GM12878 (cell line): ENCODE measurements at regions not wholly inside any gene's neighbourhood (a gene's known extent, or its start where the extent isn't known, plus 50 kb on each side); places are given as distances from the start of the nearest gene placed in this dataset.

Experiments used
- ATAC-seq: fragments of 200-7000 bp; cut with Tn5 transposase; 3 replicates; pipeline ENCODE4 v1.9.1; 2020; ENCODE audit warnings: mild to moderate bottlenecking, moderate library complexity
- BruUV-seq: library from RNA; stranded (reverse); fragments of 400-500 nt; replicated peaks from 2 replicates; lab custom pipeline; 2021; lab: Mats Ljungman, UMichigan
- CTCF ChIA-PET: fragments of 300-600 bp; sonication (Branson Sonifier 250); formaldehyde crosslinking; extraction: SDS; loops from one replicate; lab custom pipeline; 2021; ENCODE audit warnings: inconsistent platforms; lab: Yijun Ruan, JAX
- POLR2A ChIA-PET: fragments of 350-600 bp; formaldehyde crosslinking; extraction: SDS; loops from one replicate; lab custom pipeline; 2021; ENCODE audit warnings: inconsistent platforms; lab: Charles Lee
- RAD21 ChIA-PET: fragments of 300-600 bp; sonication (Branson Sonifier 250); formaldehyde crosslinking; loops from one replicate; lab custom pipeline; 2023; ENCODE audit warnings: antibody characterized with exemption; ENCODE audit not compliant: unreplicated experiment; lab: Charles Lee
- SMC1A ChIA-PET: fragments of 300-600 bp; sonication (Branson Sonifier 250); formaldehyde crosslinking; loops from one replicate; lab custom pipeline; 2023; ENCODE audit not compliant: unreplicated experiment, uncharacterized antibody; lab: Charles Lee
- DNase-seq: peaks from one replicate; pipeline ENCODE4 v3.0.0-alpha.2; 2011; ENCODE audit warnings: low read depth, low spot score
- FAIRE-seq: peaks from 3 replicates; lab custom pipeline; 2011; peaks lifted over from hg19 to GRCh38; lab: Jason Lieb, UNC
- H2AFZ ChIP-seq: 2 replicates; pipeline ENCODE4 v1.6.0; 2011; ENCODE audit warnings: low read depth, low read length, control low read depth; ENCODE audit not compliant: control insufficient read depth
- H3K27ac ChIP-seq: 2 replicates; pipeline ENCODE4 v1.5.1; 2011; ENCODE audit warnings: control low read depth; ENCODE audit not compliant: control insufficient read depth, insufficient read depth
- H3K27me3 ChIP-seq, 2 experiments: replicated peaks in 1 of 2; 2 replicates each; pipeline versions ENCODE4 v1.6.0 to v1.6.1; 2011; ENCODE audit warnings: low read length in 1 of 2; ENCODE audit not compliant: control insufficient read depth in 2 of 2, insufficient read depth in 2 of 2
- H3K36me3 ChIP-seq, 2 experiments: 2 replicates each; pipeline ENCODE4 v1.5.1; 2011; ENCODE audit warnings: low read length in 1 of 2; ENCODE audit not compliant: control insufficient read depth in 2 of 2, insufficient read depth in 2 of 2
- H3K4me1 ChIP-seq: 2 replicates; pipeline ENCODE4 v1.6.1; 2011; ENCODE audit warnings: mild to moderate bottlenecking, low read length, moderate library complexity, mixed read lengths; ENCODE audit not compliant: control insufficient read depth, insufficient read depth
- H3K4me2 ChIP-seq: 2 replicates; pipeline ENCODE4 v1.6.0; 2011; ENCODE audit warnings: control low read depth; ENCODE audit not compliant: control insufficient read depth, insufficient read depth
- H3K4me3 ChIP-seq: fragments of 200-600 bp; sonication (generic); 2 replicates; pipeline ENCODE4 v1.5.1; 2016
- H3K79me2 ChIP-seq: 2 replicates; pipeline ENCODE4 v1.6.0; 2011; ENCODE audit warnings: low read length; ENCODE audit not compliant: control insufficient read depth, insufficient read depth
- H3K9ac ChIP-seq: 2 replicates; pipeline ENCODE4 v1.8.0; 2011; ENCODE audit warnings: low read length, control low read depth, mixed read lengths; ENCODE audit not compliant: control insufficient read depth, insufficient read depth
- H3K9me3 ChIP-seq: replicated peaks from 3 replicates; pipeline ENCODE4 v1.5.1; 2011; ENCODE audit warnings: mild to moderate bottlenecking, low read length; ENCODE audit not compliant: control insufficient read depth, insufficient read depth
- H4K20me1 ChIP-seq: 2 replicates; pipeline ENCODE4 v1.6.0; 2011; ENCODE audit not compliant: control insufficient read depth, insufficient read depth
- E2F8 ChIP-seq: fragments of 450-650 bp; IDR thresholded peaks from 2 replicates; pipeline ENCODE4 v1.6.1; 2018; ENCODE audit warnings: mild to moderate bottlenecking, low read depth, moderate library complexity; ENCODE audit not compliant: partially characterized antibody
- FOXM1 ChIP-seq: IDR thresholded peaks from 2 replicates; pipeline ENCODE4 v1.6.1; 2012; ENCODE audit warnings: low read depth, mild to moderate bottlenecking, inconsistent platforms, low read length, moderate library complexity
- HDAC2 ChIP-seq: fragments of 200-600 bp; sonication (generic); IDR thresholded peaks from 2 replicates; pipeline ENCODE4 v1.6.1; 2017
- MEF2B ChIP-seq: fragments of 450-650 bp; IDR thresholded peaks from 2 replicates; pipeline ENCODE4 v1.6.1; 2018; ENCODE audit warnings: mild to moderate bottlenecking, moderate library complexity; ENCODE audit not compliant: partially characterized antibody, poor library complexity, severe bottlenecking
- TCF12 ChIP-seq: IDR thresholded peaks from 2 replicates; pipeline ENCODE4 v1.6.1; 2011; ENCODE audit warnings: low read depth, mild to moderate bottlenecking, low read length
- ZBTB33 ChIP-seq: fragments of 450-650 bp; IDR thresholded peaks from 2 replicates; pipeline ENCODE4 v1.6.1; 2017; ENCODE audit warnings: mild to moderate bottlenecking
- ZNF687 ChIP-seq: fragments of 450-650 bp; IDR thresholded peaks from 2 replicates; pipeline ENCODE4 v1.6.1; 2017; ENCODE audit warnings: mild to moderate bottlenecking, moderate library complexity
- ZSCAN29 ChIP-seq: fragments of 450-650 bp; IDR thresholded peaks from 2 replicates; pipeline ENCODE4 v1.6.1; 2017; ENCODE audit warnings: mild to moderate bottlenecking, moderate library complexity
- WGBS: methylation state at CpG from one replicate; pipeline ENCODE4 v1.1.6; 2016; ENCODE audit warnings: low lambda C conversion rate; ENCODE audit not compliant: insufficient replicate concordance, insufficient coverage; ENCODE audit errors: missing lambda C conversion rate; 5-methylcytosine and 5-hydroxymethylcytosine counted together
- in situ Hi-C: fragments of 300-500 bp; cut with MboI; formaldehyde crosslinking; loops from 9 replicates; pipeline ENCODE4 v1.14.3; 2018; ENCODE audit warnings: mixed read lengths
- intact Hi-C: fragments of 100-400 bp; cut with micrococcal nuclease; formaldehyde crosslinking; loops from one replicate; pipeline ENCODE4 v1.14.2; 2022; ENCODE audit not compliant: unreplicated experiment

- TF ChIP-seq TCF12 = no peak
- TF ChIP-seq ZBTB33 = no peak
- no peak for TF ChIP-seq HDAC2
- no peak for TF ChIP-seq E2F8
Observed at GRCh38 chr9:107175816-107176435, 107.2 kb upstream of the RAD23B start (continued).

GRCh38 chr9:107176436-107177151 is 106.5 kb upstream of the RAD23B start:
- BruUV-seq = no TSS peak
- Histone ChIP-seq H3K27me3 (no peaks in the 10 kb centered on the region), H4K20me1 (no peaks in the 10 kb centered on the region), H3K9ac (no peak overlapping the region), H2AFZ (no peak overlapping the region), H3K4me3 (no peak overlapping the region), H3K27ac (no peak overlapping the region), H3K9me3 (no peaks in the 10 kb centered on the region), H3K79me2 (no peaks in the 10 kb centered on the region), H3K36me3 (no peaks in the 10 kb centered on the region), H3K4me1 (peaks cover 18% of the 10 kb centered on the region), H3K4me2 (no peak overlapping the region)
- DNase-seq = no peak
- WGBS = 56% methylated on average over 12 of the region's 12 CpGs
- CTCF ChIA-PET = interaction anchor here (0.6 to 6.3 kb wide), 13 partner anchors 8 to 165 kb away, joined by 3 to 39 read pairs (median 3); no protein-coding TSS in a partner anchor
- intact Hi-C loops = loop anchor here (5.0 to 10.0 kb wide), 2 partner anchors 86 to 892 kb away; no protein-coding TSS in a partner anchor
- ATAC-seq = no peak
- no peak for FAIRE-seq
- RAD21 ChIA-PET = interaction anchor here (1.1 to 7.2 kb wide), 15 partner anchors 13 to 166 kb away, joined by 4 to 115 read pairs (median 11); partner anchors contain the start of gene RAD23B
- POLR2A ChIA-PET = interaction anchor here (0.6 to 5.9 kb wide), 8 partner anchors 13 to 1710 kb away, joined by 3 to 47 read pairs (median 9); no protein-coding TSS in a partner anchor
- in situ Hi-C loops = loop anchor here (10.0 kb wide), 1 partner anchor 1332 kb away; no protein-coding TSS in a partner anchor
- SMC1A ChIA-PET = interaction anchor here (0.6 to 10.0 kb wide), 18 partner anchors 13 to 673 kb away, joined by 3 to 119 read pairs (median 10); no protein-coding TSS in a partner anchor
- TF ChIP-seq FOXM1 (no peak), MEF2B (peak; percentile 64), ZSCAN29 (no peak), ZNF687 (0 out of 2 replicates have a peak, but pooled peaks have one; percentile 27), ZBTB33 (no peak)
